Suppressor macrophage treated with lipopolysaccharide for 4 hours (primary cell): ENCODE measurements at regions not wholly inside any gene's neighbourhood (a gene's known extent, or its start where the extent isn't known, plus 50 kb on each side); places are given as distances from the start of the nearest gene placed in this dataset.
"Not testable (repeated sequence)": the region's sequence is repeated elsewhere in the genome, so short reads cannot be mapped to it uniquely, and the experiment has no call there.

Experiments
- DNase-seq: peaks from one replicate; pipeline ENCODE4 v3.0.0-alpha.2; 2020

DNA sequence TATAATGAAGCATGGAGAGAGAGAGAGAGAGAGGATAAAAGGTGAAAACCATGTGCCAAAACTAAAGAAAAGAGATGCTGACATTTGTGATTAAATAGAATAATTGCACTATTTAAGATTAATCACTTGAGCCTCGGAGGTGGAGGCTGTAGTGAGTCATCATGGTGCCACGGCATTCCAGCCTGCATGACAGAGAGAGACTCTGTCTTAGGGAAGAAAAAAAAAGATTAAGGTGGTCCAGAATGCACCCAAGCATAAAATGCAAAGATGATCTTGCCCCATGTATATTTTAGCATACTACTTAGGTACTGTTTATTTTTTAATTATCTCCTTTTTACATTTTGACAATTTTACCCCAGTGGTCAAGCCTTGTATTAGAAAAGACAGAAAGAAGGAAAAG, 742.5 kb downstream of the SPATA31A1 start:
- not testable (repeated sequence) for DNase-seq

DNA sequence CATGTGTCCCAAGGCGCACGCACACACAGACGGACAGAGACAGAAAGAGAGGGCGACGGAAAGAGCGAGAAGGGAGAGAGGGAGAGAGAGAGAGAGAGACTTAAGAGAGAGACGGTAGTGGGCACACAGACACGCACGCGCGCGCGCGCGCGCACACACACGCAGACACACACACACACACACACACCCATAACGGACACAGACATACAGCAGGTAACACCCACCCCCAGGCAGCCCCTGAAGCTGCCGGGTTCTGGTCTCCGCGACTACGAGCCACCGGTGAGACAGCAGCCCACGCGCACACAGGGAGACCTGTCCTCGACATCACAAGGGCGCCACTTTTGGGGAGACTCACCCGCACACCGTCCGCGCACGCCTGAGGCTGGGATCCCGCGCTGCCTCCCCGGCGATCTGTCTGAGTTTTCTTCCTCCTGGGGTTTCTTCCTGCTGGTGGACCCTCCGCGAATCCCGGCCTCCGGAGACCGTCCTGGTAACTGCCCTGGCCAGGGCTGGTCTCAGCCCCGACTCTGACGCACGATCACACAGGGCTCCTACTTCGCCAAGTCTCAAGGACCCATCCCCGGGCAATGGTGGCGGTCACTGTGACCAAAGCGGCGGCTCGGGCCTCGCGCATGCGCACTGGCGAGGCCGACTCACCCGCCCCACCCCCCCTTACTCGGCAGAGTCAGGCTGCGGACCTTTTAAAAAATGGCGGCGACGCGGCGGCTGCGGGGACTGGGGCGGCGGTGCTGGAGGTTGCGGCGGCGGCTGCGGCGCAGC, 750.7 kb downstream of the SPATA31A1 start:
- peak; percentile 0 for DNase-seq

DNA sequence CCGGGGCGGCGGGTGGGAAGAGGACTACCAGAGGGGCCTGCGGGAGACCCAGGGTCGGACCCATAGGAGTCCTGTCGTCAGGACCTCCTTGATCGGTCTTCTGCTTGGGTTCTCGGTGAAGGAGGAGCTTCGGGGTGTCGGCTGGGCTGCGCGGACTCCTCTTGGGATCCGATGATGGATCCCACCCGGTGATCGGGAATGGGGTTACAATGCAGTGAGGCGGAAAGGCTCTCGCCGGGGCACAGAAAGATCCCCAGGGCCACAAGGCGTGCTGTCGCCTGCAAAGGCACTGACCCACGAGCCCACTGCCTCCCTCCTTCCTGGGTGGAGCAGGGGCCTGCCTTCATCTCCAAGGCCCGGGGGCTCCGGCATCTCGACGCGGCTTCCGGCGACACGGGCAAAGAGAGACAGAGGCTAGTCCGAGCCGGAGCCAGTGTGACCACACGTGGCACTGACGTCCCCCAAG, 751.3 kb downstream of the SPATA31A1 start:
- not testable (repeated sequence) for DNase-seq

DNA sequence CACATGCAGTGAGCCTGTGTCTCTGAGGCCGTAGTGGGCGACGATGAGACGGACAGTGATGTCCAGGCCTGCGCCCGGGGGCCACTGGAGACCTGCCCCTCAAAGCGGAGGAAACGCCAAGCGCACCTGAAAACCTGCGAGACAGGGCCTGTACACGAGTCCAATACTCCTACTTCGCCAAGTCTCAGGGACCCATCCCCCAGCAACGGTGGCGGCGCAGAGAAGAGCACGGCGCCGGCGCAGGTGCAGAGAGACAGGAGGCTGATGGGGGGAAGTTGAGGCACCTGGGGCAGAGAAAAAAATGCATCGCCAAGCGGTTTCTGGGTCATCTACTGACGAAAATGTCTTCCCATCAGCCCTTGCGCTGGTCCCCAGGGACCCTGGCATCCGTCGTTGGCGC, 751.8 kb downstream of the SPATA31A1 start:
- DNase-seq, result not testable (repeated sequence)

DNA sequence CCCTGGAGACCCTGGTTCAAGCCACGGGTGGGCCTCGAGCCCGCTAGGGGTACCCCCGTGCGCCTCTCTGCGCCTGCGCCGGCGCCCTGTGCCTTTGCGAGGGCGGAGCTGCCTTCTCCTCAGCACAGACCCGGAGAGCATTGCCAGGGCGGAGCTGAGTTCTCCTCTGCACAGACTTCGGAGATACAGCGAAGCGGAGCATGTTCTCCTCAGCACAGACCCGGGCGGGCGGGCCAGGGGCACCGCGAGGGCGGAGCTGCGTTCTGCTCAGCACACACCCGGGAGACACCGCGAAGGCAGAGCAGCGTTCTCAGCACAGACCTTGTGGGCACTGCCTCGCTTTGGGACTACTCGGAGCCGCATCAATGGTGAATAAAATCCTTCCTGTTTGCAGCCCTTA, 753.0 kb downstream of the SPATA31A1 start:
- DNase-seq, result not testable (repeated sequence)

DNA sequence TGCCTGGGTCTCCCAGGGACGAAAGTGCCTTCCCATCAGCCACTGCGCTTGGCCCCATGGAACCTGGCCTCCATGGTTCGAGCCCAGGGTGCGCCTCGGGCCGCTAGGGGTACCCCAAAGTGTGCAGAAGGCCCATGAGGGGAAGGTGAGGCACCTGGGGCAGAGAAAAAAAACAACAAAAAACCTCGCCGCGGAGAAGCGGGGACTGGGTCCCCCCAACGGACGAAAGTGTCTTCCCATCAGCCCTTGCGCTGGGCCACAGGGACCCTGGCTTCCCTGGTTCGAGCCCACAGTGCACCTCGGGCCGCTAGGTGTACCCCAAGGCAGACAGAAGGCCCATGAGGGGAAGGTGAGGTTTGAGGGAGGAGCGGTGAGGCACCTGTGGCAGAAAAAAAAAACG, 755.3 kb downstream of the SPATA31A1 start:
- not testable (repeated sequence) for DNase-seq

DNA sequence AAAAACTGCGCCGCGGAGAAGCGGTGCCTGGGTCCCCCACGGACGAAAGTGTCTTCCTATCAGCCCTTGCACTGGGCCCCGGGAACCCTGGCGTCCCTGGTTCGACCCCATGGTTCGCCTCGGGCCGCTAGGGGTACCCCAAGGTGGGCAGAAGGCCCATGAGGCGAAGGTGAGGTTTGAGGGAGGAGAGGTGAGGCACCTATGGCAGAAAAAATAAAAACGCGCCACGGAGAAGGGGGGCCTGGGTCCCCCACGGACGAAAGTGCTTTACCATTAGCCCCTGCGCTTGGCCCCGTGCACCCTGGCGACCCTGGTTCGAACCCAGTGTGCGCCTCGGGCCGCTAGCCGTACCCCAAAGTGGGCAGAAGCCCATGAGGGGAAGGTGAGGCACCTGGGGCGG, 756.1 kb downstream of the SPATA31A1 start:
- DNase-seq, result not testable (repeated sequence)

DNA sequence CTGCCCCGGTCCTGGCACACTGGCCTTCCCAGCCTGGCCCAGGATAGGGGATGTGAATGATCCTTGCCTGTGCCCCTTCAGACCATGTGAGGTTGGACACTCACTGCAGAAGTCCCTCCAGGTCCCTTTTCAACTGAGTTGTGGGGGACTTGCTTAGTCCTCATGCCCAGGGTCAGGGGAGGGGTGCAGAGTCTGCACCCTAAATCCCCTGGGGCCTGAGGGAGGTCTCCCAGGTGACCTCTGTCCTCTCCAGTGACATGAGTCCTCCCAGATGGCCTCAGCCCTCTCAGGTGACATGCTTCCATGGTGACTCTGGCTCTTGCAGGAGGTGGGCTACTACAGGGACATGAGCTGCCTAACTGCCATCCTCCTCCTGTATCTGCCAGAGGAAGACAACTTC, 775.1 kb downstream of the SPATA31A1 start:
- DNase-seq, result not testable (repeated sequence)

DNA sequence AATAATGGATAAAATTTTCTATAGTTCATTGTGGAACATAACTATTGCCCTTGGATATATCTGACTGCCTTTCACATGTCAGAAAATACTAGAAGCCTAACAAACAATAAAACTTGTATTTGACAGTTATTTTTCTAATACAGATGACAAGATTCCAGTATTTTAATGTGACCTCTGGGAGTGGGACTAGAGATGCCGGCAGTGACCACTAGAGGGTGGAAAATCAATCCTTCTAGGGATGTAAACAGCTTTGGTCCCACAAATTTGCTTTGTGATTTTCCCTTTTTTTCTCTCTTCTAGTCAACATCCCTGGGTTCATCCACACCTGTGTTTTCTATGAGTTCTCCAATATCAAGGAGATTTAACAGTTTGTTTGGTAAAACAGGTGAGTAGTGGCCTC, 813.7 kb downstream of the SPATA31A1 start:
- not testable (repeated sequence) for DNase-seq

DNA sequence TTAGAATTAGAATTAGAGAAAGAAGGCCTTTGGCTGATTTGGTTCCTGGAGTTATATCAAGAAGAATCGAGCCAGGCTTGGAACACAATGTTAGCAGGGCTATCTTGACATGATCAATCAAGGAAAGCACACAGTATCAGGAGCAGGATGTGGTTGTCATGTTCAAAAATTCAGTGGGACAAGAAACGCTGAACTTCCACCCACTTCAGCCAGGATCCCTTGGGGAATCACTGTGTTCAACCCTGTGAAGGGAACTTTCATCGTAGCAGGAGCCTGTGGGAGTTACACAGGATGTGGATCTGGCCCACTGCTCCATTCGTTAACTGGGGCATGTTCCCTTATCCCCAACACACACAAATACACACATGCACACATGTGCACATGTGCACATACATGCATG, 817.8 kb downstream of the SPATA31A1 start:
- not testable (repeated sequence) for DNase-seq

DNA sequence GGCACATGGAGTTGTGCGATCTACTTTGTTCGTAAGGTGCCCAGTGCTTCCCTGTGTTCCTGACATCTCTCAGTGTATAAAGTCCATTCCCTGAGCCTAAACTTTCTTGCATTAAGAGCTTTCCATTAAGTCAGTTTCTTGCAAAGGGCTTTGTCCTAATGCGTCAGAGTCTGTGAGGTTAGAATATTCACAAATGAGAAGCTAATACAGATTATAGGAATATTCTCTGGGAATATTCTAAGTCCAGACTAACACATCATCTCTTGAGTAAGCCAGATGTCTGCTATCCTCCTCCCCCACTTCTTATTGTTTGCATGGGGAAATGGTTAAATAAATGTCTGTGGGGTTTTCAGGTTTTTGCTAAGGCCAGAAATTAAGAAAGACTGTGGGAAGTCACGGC, 818.6 kb downstream of the SPATA31A1 start:
- not testable (repeated sequence) for DNase-seq

DNA sequence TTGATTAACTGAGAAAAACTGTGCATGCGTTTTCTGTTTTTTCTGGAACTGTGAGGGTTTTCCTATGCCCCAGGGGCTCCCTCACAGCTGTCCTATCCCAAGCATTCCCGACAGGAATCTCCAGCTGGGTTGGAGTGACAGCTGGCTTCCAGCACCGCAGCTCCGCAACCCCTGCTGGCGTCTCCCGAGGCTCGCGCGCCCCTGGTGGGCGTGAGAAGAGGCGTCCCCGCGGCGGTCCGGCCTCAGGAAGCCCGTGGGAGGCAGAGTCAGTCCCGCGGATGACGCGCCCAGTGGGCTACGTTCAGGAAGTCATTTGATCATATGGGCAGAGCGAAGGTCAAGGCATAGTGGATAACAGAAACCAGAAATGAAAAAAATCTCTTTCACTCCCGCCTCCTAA, 821.9 kb downstream of the SPATA31A1 start:
- DNase-seq, result not testable (repeated sequence)

DNA sequence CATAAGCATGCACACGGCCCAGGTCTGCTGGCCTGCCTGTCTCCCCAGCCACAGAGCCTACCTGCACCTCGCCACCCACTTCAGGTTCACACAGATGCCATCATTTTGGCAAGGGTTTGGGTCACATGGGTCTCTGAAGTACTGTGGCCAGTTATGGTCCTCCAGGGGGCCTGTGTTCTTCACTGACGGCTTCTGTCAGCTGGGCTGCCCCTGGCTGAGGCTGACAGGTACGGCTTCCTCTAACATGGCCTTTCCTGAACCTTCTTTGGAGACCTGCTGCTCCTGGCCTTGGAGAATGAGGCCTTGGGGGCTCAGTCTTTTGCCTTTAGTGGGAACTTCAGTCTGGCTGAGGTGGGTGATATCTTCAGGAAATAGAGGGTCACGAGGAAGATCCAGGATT, 835.9 kb downstream of the SPATA31A1 start:
- not testable (repeated sequence) for DNase-seq

DNA sequence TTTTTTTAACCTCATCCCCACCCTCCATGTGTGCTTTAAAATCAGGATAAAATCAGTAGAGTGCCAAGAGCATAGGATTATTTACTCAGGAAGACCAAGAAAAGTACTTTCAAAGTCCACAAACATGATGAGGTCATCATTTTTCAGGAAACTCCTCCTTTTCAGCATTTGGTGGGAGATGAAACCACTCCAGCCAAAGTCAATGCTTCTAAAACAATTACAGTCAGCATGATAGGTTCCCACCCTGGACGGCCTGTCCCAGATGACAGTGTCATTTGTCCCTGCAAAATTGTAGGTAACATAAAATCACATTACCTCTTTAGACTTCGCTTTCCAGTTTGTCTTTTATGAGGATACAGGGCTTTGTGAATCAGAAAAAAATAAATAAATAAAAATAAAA, 836.7 kb downstream of the SPATA31A1 start:
- not testable (repeated sequence) for DNase-seq

DNA sequence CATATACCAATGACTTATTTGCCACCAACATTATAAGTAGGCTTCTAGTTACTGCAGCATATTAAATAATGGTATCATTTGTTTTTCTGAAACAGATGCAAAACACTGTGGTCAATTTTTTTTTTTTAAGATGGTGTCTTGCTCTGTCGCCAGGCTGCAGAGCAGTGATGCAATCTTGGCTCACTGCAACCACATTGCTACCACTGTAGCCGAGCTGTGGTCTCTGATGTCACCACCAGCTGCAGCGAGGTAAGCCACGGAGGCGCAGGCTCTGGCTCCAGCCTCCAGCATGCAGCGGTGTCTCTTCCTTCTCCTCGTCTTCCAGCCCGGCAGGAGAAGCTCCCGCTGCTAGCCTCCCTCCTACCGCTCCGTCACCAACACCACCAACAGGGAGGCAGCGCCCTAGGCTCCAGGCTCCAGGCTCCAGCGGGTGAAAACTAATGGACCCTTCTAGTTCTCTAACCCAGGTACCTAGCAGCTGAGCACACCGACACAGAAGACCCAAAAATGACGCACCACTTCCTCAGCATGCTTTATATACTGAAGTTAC, 840.8 kb downstream of the SPATA31A1 start:
- DNase-seq, result not testable (repeated sequence)

DNA sequence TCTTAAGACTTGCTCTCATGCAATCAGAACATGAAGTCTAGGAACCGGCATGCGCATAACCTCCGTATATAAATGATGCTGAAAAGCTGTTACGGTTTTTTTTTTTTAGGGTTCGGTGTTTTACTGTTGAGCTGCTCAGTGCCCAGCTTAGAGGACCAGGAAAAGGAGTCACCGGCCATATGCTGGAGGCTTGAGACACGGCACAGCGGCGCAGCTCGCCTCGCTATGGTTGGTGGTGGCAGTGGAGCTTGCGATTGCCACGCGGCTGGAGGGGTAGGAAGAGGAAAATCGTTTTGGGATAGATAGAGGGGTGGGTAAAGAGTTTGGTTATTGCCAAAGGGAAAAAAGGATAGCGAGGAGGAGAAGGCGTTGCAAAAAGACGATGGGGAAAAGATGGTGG, 841.3 kb downstream of the SPATA31A1 start:
- not testable (repeated sequence) for DNase-seq

DNA sequence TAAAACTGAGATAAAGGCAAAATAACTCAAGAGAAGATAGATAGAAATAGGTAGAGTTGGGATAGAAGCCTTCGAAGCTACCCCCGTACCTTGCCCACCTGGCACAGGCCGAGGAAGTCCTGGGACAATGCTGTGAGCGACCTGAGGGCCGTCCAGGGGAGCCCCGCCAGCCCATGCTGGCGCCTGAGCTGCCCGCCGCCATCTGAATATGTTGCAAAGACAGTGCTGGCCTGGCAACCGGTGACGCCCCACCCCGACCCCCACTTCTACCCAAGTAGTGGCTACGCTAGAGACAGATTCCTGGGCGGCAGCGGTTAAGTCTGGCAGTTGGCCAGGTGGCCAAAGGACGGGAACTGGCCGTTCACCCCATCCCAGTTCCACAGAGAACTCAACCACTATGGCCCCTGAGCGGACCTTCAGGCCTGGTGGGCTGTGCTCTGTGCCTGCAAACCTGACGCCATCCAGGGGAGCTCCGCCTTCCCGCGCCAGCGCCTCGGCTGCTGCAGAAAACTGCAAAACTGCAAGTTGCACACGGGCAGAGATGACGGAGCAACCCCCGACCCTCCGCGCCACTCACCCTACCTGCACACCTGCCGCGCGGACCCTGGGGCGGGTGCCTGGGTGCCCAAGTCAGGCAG, 866.2 kb downstream of the SPATA31A1 start:
- DNase-seq, result not testable (repeated sequence)

DNA sequence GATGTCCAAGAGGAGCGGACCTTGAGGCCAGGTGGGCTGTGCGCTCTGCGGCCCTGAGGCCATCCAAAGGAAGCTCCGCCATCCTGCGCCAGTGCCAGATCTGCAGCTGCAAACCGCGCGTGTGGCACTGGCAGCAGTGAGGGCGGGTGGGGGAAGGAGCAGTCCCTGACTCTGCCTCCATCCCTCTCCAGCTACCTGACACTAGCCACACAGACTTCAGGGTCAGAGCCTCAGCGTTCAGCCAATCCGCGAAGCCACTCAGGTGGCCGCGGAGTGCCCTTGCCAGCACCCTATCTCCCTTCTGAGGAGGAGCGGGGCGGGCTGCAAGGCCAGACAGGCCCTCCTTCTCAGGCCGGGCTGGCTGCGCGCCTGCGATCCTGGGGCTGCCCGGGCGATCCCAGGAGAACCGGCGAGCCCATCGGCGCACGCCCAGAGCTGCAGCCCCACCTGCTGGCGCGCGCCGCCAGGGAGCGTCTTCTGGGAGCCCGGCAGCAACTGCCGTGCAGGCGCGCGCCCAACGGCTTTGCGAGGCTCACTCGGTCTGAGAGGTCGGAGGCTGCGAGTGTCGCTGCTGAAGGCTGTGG, 867.2 kb downstream of the SPATA31A1 start:
- not testable (repeated sequence) for DNase-seq

DNA sequence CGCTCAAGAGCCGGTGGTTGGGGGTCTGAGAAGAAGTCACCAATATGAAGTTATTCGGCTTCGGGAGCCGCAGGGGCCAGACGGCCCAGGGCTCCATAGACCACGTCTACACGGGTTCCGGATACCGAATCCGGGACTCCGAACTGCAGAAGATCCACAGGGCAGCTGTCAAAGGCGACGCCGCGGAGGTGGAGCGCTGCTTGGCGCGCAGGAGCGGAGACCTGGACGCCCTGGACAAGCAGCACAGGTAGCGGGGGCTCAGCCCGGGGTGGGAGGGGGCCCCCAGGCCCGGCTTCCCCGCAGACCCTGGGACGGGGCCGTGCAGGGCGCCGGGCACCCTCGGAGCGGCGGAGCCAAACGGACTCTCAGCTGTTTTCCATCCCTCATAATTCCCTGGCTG, 867.9 kb downstream of the SPATA31A1 start:
- not testable (repeated sequence) for DNase-seq
